PC-3 (cell line): ENCODE measurements at regions not wholly inside any gene's neighbourhood (a gene's known extent, or its start where the extent isn't known, plus 50 kb on each side); places are given as distances from the start of the nearest gene placed in this dataset.

ENCODE experiments used
- CTCF ChIP-seq: fragments of 300-600 bp; sonication (generic); conservative IDR thresholded peaks from 2 replicates; pipeline ENCODE4 v1.5.1; 2017; ENCODE audit warnings: antibody characterized with exemption, low read depth, mild to moderate bottlenecking, low read length
- EZH2phosphoT487 ChIP-seq: fragments of 300-600 bp; sonication (generic); IDR thresholded peaks from 2 replicates; pipeline ENCODE4 v1.6.1; 2018; ENCODE audit warnings: mild to moderate bottlenecking, antibody characterized with exemption, low read length, borderline replicate concordance

DNA sequence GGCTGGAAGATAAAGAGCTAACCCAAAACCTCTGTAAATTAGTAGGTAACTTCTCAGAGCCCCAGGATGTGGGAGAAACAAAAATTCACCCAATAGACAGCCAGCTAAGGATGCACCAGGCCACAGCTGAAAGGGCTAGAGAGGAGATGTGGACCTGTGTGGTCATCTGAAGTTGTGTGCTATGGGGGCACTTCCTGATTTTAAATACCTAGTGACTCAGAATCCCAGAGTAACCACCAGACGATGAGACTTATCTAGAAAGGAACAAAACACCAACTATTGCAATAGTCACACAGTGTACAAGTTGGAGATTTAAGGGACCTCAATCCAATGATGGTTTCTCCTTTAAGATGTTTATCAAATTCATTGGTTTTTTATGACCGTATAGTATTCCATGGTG lies 408.3 kb upstream of the ANKRD30A start:
- no peak for TF ChIP-seq EZH2phosphoT487
- no peak for TF ChIP-seq CTCF
